ENCODE measurements at regions not wholly inside any gene's neighbourhood (a gene's known extent, or its start where the extent isn't known, plus 50 kb on each side); places are given as distances from the start of the nearest gene placed in this dataset.

DNA sequence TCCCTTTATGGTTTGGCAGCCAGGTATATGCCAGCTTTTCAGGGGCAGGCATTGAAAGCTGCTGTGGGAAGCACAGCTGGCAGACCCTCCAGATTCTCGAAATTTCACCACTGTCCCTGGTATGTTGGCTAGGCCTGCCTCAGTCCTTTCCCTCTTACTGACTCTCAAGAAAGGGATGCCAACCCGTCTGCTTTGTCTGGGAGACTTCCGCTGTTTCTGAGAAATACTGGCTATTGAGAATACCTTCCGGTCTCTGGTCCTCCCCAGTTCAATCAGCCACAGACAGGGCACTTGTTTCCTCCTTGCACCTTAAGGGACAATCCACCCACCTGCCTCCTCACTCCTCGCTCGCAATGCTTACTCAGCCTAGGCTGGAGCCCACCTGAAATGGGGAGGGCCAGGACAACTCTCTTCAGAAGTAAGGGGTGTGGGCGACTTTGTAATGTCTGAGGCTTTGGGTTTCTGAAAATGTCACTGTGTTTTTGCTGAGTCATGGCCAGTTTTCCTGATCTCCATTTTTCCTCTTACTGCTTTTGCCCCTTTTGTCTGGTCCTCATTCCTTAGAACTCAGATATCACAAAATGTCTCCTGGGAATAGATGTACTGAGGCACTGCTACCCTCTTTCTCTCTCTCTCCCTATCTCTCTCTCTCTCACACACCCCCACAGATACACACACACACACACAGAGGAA is 571.1 kb downstream of the TNS1 start:
- DNase-seq, result no peak
- no peaks in the 10 kb centered on the region for H3K9me3 ChIP-seq
- POLR2A ChIA-PET, result no interaction called here
- H3K36me3 ChIP-seq (replicated peaks in 1 of 2; ENCODE audit: control insufficient read depth in 1 of 2, insufficient read depth in 2 of 2, low read length in 1 of 2), result no peaks in the 10 kb centered on the region
- H2AFZ ChIP-seq (ENCODE audit: low read depth), result 0 out of 2 replicates have a peak overlapping the region, but pooled peaks have one; percentile 23
- H3K79me2 ChIP-seq (ENCODE audit: insufficient read depth), result no peaks in the 10 kb centered on the region
- H3K4me1 ChIP-seq (ENCODE audit: control insufficient read depth in 1 of 2, insufficient read depth in 2 of 2, low read depth in 1 of 2, low read length in 1 of 2), result peaks cover 6 to 41% of the 10 kb centered on the region in 2 experiments; a peak in 3 of 4 replicates
- H4K20me1 ChIP-seq (ENCODE audit: insufficient read depth), result no peaks in the 10 kb centered on the region
- H3F3A ChIP-seq (replicated peaks; ENCODE audit: insufficient read depth), result no peaks in the 10 kb centered on the region
- no peak for TF ChIP-seq MEF2A (IDR thresholded peaks at IDR 0.05; ENCODE audit: borderline replicate concordance, low read depth)
- no peak overlapping the region for H3K4me2 ChIP-seq
- no peaks in the 10 kb centered on the region for H3K9me2 ChIP-seq
- WGBS (ENCODE audit: low lambda C conversion rate), result 61% methylated on average over 6 of the region's 7 CpGs
- H3K27me3 ChIP-seq (ENCODE audit: insufficient read depth), result no peaks in the 10 kb centered on the region
- no peak overlapping the region; a peak in 1 of 4 replicates for H3K27ac ChIP-seq (ENCODE audit: low read depth in 2 of 2, low read length in 1 of 2)
- no peak overlapping the region for H3K9ac ChIP-seq
- H3K4me3 ChIP-seq (ENCODE audit: low read depth in 2 of 2, low read length in 1 of 2), result no peak overlapping the region
- CTCF ChIA-PET, result interaction anchor here (0.6 to 1.2 kb wide), 2 partner anchors 10 to 79 kb away, joined by 3 to 4 read pairs; no protein-coding TSS in a partner anchor

DNA sequence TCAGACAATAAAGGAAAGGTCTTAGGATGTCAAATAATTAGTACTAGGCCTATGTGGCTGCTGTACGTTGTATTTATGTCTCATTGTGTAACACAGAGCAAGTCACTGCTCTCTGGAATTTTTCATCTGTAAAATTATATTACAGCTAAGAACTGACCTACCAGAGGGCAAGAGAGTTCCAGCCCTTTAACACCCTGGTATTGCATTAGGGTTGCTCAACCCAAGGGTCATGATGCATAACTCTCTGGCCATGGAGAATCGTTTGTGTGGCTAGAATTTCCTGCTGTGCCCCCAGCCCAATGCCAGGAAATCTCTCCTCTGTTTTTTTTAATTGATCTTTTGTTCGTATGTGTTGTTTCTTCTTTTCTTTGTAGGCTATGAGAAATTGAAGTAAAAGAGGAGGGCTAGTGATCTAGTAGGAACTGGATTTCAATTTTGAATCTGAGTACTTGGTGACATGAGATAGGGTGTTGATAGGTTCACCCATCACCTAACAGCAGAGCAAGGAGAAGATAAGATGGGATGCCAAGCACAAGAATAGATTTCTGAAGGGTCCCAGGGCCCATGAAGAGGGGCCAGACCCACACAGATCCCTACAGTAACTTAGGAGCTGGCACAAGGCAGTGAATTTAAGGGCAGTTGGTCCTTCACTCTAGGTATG is 571.2 kb upstream of the TNP1 start:
- 77% methylated on average over 3 of the region's 3 CpGs for WGBS (ENCODE audit: low lambda C conversion rate)
- DNase-seq, result no peak
- TF ChIP-seq NRF1 (IDR thresholded peaks at IDR 0.05; ENCODE audit: low read depth, low read length) (no peak), MEF2A (IDR thresholded peaks at IDR 0.05; ENCODE audit: borderline replicate concordance, low read depth) (no peak), MXI1 (IDR thresholded peaks at IDR 0.05; ENCODE audit: low read depth, low read length) (no peak), POLR2AphosphoS5 (IDR thresholded peaks at IDR 0.05; ENCODE audit: low read depth, low read length) (no peak), GABPA (IDR thresholded peaks at IDR 0.05; ENCODE audit: low read depth) (no peak), FOXM1 (IDR thresholded peaks at IDR 0.05; ENCODE audit: low read depth) (no peak), YY1 (IDR thresholded peaks at IDR 0.05; ENCODE audit: low read depth) (no peak), FOSL2 (IDR thresholded peaks at IDR 0.05; ENCODE audit: borderline replicate concordance, low read depth) (no peak), EP300 (IDR thresholded peaks at IDR 0.05; ENCODE audit: borderline replicate concordance in 1 of 2, low read depth in 1 of 2, low read length in 1 of 2) (no peak), NFIC (IDR thresholded peaks at IDR 0.05; ENCODE audit: borderline replicate concordance) (no peak), SMC3 (IDR thresholded peaks at IDR 0.05; ENCODE audit: low read depth, low read length) (no peak), TAF1 (IDR thresholded peaks at IDR 0.05; ENCODE audit: borderline replicate concordance, low read depth, low read length) (no peak)
- TF ChIP-seq, protein P1, sequence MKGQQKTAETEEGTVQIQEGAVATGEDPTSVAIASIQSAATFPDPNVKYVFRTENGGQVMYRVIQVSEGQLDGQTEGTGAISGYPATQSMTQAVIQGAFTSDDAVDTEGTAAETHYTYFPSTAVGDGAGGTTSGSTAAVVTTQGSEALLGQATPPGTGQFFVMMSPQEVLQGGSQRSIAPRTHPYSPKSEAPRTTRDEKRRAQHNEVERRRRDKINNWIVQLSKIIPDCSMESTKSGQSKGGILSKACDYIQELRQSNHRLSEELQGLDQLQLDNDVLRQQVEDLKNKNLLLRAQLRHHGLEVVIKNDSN (IDR thresholded peaks at IDR 0.05; ENCODE audit: borderline replicate concordance, low read depth), result no peak
- TF ChIP-seq, protein P2, sequence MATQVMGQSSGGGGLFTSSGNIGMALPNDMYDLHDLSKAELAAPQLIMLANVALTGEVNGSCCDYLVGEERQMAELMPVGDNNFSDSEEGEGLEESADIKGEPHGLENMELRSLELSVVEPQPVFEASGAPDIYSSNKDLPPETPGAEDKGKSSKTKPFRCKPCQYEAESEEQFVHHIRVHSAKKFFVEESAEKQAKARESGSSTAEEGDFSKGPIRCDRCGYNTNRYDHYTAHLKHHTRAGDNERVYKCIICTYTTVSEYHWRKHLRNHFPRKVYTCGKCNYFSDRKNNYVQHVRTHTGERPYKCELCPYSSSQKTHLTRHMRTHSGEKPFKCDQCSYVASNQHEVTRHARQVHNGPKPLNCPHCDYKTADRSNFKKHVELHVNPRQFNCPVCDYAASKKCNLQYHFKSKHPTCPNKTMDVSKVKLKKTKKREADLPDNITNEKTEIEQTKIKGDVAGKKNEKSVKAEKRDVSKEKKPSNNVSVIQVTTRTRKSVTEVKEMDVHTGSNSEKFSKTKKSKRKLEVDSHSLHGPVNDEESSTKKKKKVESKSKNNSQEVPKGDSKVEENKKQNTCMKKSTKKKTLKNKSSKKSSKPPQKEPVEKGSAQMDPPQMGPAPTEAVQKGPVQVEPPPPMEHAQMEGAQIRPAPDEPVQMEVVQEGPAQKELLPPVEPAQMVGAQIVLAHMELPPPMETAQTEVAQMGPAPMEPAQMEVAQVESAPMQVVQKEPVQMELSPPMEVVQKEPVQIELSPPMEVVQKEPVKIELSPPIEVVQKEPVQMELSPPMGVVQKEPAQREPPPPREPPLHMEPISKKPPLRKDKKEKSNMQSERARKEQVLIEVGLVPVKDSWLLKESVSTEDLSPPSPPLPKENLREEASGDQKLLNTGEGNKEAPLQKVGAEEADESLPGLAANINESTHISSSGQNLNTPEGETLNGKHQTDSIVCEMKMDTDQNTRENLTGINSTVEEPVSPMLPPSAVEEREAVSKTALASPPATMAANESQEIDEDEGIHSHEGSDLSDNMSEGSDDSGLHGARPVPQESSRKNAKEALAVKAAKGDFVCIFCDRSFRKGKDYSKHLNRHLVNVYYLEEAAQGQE (IDR thresholded peaks at IDR 0.05; ENCODE audit: low read depth, low read length), result no peak
- TF ChIP-seq, protein P3, sequence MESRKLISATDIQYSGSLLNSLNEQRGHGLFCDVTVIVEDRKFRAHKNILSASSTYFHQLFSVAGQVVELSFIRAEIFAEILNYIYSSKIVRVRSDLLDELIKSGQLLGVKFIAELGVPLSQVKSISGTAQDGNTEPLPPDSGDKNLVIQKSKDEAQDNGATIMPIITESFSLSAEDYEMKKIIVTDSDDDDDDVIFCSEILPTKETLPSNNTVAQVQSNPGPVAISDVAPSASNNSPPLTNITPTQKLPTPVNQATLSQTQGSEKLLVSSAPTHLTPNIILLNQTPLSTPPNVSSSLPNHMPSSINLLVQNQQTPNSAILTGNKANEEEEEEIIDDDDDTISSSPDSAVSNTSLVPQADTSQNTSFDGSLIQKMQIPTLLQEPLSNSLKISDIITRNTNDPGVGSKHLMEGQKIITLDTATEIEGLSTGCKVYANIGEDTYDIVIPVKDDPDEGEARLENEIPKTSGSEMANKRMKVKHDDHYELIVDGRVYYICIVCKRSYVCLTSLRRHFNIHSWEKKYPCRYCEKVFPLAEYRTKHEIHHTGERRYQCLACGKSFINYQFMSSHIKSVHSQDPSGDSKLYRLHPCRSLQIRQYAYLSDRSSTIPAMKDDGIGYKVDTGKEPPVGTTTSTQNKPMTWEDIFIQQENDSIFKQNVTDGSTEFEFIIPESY (IDR thresholded peaks at IDR 0.05; ENCODE audit: borderline replicate concordance, low read depth), result no peak
- TF ChIP-seq, protein P4, sequence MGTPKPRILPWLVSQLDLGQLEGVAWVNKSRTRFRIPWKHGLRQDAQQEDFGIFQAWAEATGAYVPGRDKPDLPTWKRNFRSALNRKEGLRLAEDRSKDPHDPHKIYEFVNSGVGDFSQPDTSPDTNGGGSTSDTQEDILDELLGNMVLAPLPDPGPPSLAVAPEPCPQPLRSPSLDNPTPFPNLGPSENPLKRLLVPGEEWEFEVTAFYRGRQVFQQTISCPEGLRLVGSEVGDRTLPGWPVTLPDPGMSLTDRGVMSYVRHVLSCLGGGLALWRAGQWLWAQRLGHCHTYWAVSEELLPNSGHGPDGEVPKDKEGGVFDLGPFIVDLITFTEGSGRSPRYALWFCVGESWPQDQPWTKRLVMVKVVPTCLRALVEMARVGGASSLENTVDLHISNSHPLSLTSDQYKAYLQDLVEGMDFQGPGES (IDR thresholded peaks at IDR 0.05; ENCODE audit: low read depth, low read length), result no peak
- TF ChIP-seq, protein P5, sequence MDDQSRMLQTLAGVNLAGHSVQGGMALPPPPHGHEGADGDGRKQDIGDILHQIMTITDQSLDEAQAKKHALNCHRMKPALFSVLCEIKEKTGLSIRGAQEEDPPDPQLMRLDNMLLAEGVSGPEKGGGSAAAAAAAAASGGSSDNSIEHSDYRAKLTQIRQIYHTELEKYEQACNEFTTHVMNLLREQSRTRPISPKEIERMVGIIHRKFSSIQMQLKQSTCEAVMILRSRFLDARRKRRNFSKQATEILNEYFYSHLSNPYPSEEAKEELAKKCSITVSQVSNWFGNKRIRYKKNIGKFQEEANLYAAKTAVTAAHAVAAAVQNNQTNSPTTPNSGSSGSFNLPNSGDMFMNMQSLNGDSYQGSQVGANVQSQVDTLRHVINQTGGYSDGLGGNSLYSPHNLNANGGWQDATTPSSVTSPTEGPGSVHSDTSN (IDR thresholded peaks at IDR 0.05), result no peak

More for the DNA sequence above, 571.2 kb upstream of the TNP1 start:
- H3K9me2 ChIP-seq, result no peaks in the 10 kb centered on the region
- ChIA-PET CTCF (interaction anchor here (0.6 to 1.2 kb wide), 2 partner anchors 10 to 80 kb away, joined by 3 to 4 read pairs; no protein-coding TSS in a partner anchor), POLR2A (no interaction called here)
- no peak overlapping the region for H3K9ac ChIP-seq
- no peaks in the 10 kb centered on the region for H4K20me1 ChIP-seq (ENCODE audit: insufficient read depth)
- H3K27me3 ChIP-seq (ENCODE audit: insufficient read depth), result no peaks in the 10 kb centered on the region
- no peaks in the 10 kb centered on the region for H3K36me3 ChIP-seq (replicated peaks in 1 of 2; ENCODE audit: control insufficient read depth in 1 of 2, insufficient read depth in 2 of 2, low read length in 1 of 2)
- H3K4me2 ChIP-seq, result no peak overlapping the region
- no peak overlapping the region; a peak in 1 of 4 replicates for H3K27ac ChIP-seq (ENCODE audit: low read depth in 2 of 2, low read length in 1 of 2)
- no peaks in the 10 kb centered on the region for H3K9me3 ChIP-seq
- peaks cover 6 to 36% of the 10 kb centered on the region in 2 experiments; a peak in 3 of 4 replicates for H3K4me1 ChIP-seq (ENCODE audit: control insufficient read depth in 1 of 2, insufficient read depth in 2 of 2, low read depth in 1 of 2, low read length in 1 of 2)
- H3F3A ChIP-seq (replicated peaks; ENCODE audit: insufficient read depth), result no peaks in the 10 kb centered on the region
- no peak overlapping the region for H2AFZ ChIP-seq (ENCODE audit: low read depth)
- no peak overlapping the region for H3K4me3 ChIP-seq (ENCODE audit: low read depth in 2 of 2, low read length in 1 of 2)
- H3K79me2 ChIP-seq (ENCODE audit: insufficient read depth), result no peaks in the 10 kb centered on the region
